Activated naive CD4-positive, alpha-beta T cell treated with anti-CD3 and anti-CD28 coated beads, Interleukin-2, amount 50 U/mL, for 16 hours (primary cell): ENCODE measurements at regions not wholly inside any gene's neighbourhood (a gene's known extent, or its start where the extent isn't known, plus 50 kb on each side); places are given as distances from the start of the nearest gene placed in this dataset.
"Not testable (repeated sequence)": the region's sequence is repeated elsewhere in the genome, so short reads cannot be mapped to it uniquely, and the experiment has no call there.

ENCODE experiments used
- DNase-seq: peaks from one replicate; pipeline ENCODE4 v3.0.0-alpha.2; 2020

DNA sequence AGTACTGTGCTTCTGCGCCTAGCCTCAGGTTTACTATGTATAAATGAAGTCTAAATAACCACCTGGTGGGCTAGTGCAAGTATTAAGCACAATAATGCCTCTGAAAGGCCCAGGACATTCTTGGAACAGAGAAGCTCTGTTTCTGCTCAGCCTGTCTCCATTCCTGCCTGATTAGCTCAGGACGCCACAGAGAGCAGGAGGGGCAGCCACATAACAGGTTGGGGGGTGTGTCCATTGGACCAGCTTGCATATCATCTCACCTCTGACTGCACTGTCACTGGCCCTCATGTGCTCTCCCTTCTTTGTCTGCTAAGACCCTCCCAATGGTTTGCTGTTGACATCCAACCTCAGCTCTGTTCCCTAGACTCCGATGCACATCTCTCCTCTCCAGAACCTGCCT lies 52.8 kb upstream of the IKZF1 start:
- DNase-seq, result no peak

DNA sequence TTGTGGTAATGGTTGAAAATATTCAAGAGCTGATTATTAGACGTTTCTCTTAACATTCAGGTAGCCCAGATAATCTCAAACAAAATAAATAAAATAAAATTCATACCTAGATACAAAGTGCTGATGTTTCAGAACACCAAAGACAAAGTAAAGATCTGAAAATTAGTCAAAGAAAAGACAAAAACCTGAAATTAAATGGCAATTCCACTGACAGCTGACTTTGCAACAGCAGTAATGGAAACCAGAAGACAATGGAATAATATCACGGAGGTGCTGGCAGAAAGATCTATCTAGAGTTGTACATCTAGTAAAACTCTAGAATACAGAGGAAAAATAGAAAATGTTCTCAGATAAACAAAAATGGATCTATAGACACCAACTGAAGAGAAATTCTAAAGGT lies 58.0 kb upstream of the IKZF1 start:
- DNase-seq, result no peak

DNA sequence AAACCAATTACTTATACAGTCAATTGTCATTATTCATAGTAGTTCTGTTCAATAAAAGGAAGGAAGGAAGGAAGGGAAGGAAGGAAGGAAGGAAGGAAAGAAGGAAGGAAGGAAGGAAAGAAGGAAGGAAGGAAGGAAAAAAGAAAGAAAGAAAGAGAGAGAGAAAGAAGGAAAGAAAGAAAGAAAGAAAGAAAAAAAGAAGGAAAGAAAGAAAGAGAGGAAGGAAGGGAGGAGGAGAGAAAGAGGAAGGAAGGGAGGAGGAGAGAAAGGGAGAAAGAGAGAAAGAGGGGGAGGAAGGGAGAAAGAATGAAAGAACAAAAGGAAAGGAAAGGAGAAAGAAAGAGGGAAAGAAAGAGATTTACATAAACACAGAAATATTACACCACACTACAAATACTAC lies 62.4 kb upstream of the IKZF1 start:
- not testable (repeated sequence) for DNase-seq

DNA sequence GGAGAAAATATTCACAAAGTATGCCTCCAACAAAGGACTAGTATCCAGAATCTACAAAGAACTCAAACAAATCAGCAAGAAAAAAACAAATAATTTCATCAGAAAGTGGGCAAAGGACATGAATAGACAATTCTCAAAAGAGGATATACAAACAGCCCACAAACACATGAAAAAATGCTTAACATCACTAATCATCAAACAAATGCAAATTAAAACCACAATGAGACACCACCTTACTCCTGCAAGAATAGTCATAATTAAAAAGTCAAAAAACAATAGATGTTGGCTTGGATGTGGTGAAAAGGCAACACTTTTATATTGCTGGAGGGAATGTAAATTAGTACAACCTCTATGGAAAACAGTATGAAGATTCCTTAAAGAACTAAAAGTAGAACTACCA lies 63.8 kb upstream of the IKZF1 start:
- DNase-seq, result not testable (repeated sequence)

DNA sequence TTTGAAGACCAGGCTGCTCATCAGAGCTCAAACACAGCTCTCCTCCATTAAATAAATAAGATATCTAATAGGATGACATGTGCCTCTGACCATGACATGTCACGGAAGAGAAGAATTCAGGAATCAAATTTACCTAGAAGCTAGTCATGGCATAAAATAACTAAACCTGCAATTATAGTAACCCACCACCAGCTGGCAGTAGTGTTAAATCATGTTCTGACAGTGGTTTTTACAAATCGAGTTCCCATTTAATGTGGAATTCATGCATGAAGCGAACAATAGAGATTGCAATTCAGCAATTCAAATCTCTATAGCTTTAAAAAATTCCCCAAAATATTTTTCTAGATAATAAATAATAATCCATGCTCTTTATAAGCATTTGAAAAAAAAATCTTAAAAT lies 74.6 kb upstream of the IKZF1 start:
- no peak for DNase-seq

DNA sequence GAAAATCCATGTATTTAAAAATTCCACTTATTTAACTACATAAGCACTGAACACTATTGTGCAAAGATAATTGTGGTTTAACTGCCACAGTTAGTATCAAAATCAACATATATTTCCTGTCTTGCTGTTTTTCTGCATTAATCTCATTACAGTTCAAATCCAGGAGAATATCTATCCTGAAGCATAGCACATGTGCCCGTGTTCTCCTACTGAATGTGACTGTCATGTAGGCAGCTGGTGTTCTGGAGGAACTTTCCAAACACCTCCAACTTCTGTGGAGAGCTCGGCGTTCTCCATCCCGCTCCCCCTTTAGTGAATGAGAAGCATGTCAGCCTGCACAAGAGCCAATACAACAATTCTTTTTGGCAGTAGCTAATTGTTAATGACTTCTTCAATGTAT lies 76.4 kb upstream of the IKZF1 start:
- no peak for DNase-seq

DNA sequence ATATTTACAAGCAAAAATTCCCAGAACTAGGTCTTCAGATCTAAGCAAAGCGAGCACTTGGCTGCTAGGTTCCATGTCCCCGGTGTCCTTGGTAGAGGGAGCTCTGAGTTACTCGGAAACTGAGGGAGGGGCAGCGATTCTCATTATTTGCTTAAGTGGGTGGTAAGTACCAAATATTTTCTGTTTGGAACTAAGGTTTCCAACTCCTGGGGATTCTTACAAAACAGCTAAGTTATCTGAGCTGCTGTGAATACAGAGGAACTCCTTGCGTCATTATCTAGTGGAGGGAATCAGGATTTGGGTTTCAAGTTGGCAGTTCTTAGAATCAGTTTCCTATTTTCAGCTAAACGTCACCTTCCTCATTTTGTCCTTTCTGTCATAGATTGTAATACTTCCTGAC lies 76.8 kb upstream of the IKZF1 start:
- DNase-seq, result no peak

DNA sequence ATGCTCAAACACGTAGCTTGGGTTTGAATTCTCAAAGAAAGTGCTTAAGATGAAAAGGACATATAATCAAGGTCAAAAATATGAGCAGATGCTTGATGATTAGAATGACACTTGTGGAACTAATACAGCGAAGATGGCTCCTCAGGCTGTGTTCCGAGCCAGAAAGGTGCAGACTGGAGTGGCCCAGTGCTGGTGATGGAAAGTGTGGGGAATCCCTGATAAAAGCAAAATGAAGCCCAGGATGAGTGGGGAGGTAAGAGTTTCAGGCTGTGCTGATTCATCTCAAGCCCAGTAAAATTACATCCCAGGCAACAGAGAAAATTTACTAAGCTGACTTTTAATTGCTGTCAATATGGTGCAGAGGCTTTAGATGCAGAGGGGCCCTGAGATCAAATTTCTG lies 77.8 kb upstream of the IKZF1 start:
- DNase-seq, result no peak

DNA sequence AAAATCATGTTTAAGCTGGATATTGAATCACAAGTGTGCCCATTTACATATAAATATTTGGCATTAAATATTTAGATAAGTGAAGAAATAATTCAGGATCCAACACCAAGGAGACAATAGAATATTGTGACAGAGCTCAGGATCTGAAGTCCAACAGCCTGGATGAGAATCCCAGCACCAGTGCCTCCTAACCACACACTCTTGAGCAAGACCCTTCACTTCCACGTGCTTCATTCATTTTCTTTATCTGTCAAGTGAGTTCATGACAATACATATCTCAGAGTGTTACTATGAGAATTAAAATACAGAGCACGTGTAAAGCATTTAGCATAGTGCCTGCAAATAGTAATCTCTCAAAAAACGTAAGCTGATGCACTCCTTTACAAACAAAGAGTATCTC lies 78.4 kb upstream of the IKZF1 start:
- no peak for DNase-seq

DNA sequence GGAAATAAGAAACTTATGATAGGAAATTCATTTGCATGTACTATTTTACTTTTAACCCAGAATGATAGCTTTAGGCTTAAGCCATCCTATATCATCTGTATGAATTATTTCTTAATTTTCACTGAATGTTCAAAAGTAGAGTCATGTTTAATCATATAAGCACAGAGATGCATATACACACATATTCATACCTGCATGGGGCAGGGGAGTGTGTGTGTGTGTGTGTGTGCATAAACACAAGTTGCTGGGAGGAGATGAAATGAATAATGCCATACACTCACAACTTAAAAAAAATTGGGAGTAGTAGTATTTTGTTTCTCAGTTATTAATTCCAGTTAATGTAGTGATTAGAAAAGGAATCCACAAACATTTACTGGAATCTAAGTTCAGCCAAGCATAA lies 83.1 kb upstream of the IKZF1 start:
- no peak for DNase-seq

DNA sequence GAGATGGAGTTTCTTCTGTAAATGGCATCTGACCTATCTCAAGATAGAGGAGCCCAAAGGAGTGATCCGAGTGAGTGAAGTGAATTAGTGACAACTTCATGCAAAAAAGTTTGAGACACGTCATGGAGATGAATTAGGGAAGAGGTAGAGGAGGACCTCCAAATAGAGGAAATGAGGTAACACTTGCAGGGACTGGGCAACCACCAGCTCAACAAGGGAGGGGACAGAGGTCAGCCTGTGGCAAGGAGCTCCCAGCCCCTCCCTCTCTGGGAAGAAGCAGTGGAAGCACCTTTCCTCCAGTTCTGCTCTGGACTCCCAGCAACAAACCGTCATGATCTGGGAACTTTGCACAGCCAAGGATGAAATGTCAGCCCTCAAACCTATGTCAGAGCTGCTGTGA lies 83.5 kb upstream of the IKZF1 start:
- DNase-seq, result no peak

DNA sequence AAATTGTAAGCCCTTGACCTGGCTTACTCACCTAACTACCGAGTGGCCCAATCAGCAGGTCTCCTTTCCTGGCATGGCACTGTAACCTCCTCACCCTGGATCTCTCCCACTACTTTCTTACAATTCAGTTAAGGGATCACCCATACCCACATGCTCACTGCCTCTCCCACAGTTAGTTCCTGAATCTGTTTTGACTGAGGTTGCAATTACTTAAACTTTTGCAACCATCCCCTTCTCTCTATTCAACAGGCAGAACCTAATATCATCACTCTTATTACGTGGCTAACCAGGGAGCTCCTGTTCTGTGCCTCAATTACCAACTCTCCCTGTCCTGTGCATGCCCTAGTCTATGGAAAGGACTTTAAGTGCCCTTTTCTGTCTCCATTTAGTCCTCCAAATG lies 84.2 kb upstream of the IKZF1 start:
- DNase-seq, result no peak

DNA sequence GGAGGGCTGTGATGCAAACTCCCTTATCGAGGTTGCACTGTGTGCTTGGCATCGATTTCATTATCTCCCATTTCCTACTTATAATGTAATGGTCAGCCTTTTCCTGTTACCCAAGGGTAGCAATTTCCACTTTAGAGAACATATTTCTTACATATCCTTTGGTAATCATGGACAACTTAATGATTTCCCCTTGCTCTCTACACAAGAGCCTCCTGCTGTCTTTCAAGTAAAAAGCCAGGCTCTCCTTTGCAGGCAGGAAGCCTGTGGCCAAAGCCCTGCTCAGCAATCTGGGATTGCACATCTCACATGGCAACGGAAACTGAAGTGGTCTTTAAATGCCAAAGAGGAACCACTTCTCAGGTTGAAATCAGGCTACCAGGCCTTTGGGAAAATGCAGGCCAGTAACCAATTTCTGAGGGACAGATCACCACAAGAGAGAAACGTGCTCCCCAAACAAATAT lies 86.7 kb upstream of the IKZF1 start:
- no peak for DNase-seq

DNA sequence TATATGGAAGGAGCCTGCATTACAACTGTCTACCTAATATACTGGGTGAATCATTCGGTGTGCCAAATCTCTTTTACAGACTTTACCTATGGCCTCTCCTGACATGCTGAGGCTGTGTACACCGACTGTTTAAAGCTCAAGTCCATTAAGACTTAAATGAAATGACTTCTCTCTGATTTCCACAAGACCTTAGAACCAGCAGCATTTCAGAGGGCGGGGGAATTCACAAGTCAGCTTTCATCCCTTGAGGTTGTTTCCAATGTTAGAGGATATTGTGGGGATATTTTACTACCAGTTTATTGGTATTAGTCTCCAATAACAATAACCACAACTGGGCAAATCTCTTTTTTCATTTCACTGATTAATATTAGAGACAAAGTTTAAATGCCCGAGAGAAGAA lies 87.1 kb upstream of the IKZF1 start:
- no peak for DNase-seq

DNA sequence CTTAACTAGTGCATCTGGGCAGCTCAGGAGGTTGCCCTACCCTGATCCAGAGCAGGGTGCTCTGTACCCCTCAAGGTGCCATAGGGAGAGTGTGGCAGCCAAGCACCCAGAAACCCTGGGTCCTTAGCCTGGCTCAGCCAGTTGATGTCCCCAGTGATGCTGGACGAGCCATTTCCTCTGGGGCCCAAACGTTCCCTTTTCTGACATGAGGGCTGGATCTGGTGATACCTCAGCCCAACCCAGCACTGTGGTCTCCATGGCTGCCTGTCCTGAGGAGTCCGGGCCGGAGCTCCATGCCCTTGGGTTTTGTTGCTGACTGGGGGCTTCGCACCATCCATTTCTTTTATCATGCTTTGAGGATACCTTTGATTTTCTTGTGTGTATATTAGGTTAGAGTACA lies 87.9 kb upstream of the IKZF1 start:
- no peak for DNase-seq

DNA sequence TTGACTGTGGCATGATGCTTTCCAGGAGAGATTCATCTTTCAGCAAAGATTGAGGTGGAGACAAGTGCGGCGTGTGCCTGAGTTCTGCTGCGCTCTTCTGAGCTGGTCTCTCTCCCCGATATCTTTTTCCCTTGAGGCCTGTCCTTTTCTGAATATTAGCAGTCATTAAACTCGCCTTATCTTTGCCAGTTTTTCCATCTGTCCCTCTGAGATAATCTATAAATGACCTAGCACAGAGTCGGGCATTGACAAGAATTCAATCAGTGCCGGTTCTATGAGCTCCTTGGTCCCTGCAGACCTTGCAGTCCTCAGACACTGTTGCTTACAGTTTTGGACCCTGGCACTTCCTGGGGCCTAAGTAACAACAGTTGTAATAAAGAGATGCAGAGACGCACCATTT lies 89.7 kb upstream of the IKZF1 start:
- no peak for DNase-seq

DNA sequence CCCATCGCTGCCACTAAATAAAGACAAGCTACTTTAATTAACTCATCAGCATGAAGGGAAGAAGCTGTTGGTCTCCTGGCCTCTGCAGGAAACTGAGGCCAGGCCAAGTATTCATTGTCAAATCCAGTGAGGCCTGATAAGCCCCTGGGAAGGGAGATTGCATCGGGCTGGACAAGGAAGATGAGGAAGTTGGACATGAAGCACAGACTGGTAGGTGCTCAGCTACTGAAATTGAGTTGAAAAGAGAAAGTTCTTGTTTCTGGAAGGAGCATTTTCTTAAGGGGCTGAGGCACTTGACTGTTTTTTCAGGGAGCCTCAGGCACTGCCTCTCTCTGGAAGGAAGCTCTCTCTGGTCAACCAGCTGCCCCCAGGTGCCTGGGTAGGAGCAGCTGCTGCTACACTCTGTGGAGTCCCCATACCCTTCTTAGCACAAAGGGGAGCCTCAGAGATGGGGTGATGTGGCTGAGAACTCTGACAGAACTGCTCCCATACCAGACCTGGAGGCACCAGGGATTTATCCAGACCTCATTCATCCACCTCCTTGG lies 90.3 kb upstream of the IKZF1 start:
- DNase-seq, result no peak

DNA sequence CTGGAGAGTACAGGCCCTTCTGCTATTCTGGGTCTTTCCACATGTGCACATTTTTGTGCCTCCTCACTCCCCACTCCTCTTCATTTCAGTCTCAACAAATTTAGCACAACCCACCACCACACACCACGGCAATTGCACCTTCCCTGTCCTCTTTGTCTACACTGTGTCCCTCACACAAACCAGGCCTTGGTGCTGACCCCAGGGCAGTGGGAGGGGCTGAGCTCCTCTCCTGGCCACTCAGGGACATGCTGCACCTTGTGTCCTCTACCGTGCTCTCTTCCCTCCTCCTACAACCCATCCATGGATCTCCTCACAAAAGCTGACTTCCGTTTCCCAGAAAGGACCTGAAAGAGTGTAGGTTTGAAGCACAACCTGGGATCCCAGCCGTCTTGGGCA lies 90.9 kb upstream of the IKZF1 start:
- DNase-seq, result no peak

DNA sequence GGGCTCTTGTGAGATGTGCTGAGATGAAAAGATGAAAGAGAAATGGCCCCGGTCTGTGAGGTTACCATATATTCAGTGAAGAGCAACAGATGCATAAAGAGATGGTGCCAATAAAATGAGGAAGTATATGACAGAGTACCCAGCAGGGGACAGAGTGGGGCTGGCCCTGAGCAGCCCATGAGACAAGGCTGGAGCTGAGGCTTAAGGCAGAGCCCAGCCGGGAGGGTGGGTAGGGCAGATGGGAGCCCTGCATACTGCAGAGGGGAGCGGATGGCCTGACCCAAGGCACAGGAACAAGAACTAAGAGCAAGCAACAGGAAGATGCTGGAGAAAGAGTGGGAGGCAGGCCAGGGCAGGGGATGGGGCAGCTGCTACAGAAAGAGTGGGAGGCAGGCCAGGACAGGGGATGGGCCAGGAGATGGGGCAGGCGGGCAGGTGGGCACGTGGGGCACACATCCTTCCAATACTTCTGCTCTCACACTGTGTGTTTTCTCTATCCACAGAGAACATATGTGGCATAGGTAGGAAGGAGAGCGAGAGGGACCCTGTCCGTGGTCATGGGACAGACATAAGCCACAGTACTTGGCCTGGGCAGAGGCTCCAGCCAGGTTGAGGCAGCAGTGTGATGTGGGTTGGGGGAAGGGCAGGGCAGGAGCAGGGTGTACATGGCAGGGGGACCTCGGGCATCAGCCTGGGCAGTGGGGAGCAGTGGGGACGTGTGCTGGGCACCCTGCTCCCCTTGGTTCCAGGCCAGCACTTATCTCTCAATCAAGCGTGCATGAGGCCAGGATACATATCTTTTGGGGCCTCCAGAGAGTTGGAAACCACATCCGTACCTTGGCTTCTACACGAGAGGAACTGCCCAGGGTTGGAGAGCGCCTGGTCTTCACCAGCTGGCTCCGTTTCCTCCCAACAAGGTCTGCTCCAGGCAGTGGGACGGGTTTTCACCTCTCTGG lies 91.6 kb upstream of the IKZF1 start:
- DNase-seq, result no peak

DNA sequence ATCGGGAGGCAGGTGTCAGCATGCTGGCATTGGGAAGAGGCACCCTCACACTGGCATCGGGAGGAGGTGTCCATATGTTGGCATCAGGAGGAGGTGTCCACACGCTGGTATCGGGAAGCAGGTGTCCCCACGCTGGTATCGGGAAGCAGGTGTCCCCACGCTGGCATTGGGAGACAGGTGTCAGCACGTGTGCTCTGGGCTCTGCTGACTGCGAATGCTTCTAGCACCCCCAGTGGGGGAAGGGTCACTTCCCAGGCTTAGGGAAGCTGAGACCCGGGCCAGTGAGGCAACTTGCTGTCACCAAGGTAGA lies 92.5 kb upstream of the IKZF1 start:
- no peak for DNase-seq

DNA sequence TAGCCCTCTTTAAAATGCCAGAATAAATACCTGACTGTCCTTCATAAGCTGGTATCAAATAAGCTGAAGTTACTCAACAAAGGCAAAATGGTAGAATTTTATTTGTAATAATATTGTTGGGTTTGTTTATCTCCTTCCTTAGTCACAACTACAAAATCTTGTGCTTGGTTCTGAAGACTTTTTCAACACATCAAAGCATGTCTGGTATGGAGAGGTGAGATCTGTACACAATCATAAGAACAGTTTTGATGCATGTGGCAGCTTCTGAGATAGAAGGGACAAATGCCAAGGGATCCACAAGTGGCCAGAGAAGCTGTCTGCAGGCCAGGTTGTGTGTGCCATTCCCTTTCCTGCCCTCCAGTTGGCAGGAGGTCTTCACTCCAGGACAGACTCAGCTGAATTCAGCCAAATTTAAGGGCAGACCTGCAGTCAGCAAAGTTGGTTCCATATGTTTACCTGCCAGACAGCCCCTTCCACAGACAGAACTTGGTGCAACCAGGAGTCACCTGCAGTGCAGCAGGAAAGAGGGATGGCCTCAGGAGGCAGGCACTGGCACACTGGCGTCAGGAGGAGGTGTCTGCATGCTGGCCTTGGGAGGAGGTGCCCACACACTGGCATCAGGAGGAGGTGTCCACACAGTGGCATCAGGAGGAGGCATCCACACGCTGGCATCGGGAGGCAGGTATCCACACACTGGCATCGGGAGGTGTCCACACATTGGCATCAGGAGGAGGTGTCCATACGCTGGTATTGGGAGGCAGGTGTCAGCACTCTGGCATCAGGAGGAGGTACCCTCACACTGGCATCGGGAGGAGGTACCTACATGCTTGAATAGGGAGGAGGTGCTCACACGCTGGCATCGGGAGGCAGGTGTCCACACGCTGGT lies 93.1 kb upstream of the IKZF1 start:
- no peak for DNase-seq

DNA sequence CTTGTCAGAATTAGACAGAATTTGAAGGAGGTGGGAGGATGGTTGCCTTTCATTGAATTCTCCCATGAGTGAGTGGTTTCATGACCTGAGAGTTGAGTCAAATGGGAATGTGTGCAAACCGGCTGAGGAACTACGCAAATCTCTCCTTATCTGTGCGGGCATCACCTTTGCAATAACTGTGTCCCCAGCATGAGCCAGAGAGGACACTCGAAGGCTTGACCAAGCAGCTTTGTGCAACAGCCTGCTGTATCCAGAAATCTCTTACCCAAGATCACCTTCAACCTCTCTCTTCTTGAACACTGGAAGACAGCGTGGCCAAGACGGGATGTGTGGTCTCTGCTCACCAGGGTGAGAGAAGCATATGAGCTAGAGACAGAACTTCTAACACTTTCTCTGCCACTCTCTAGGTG lies 93.8 kb upstream of the IKZF1 start:
- DNase-seq, result no peak

DNA sequence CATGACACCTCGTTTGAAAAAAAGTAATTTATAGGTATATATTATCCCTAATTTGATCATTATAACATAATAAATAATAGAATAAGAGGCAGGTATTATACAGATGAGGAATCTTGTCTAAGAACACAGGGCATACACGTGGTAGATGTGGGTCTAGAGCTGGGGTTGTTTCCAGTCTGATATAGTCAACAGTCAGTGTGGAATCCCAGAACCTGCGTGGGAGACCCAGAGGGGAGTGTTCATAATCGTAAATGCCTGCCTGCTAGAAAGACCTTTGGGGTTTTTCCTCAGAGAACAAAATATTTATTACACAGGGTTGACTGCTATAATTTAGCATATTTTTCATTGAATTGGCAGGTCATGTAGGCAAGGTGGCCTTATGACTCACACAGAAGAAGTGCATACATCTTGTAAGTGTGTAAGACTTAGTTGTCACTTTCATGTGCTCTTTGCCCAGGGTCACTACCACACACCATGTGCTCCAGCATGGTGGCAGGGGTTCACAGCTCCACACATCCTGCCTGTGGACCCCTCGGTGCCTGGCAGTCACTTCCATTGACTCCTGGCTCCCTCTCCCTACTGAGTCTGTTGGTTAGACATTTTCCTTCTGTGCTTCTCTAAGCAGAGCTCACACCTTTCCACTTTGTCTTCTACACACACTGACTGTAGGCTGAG lies 94.9 kb upstream of the IKZF1 start:
- DNase-seq, result peak; percentile 62
